DND-41 (cell line): ENCODE measurements at regions not wholly inside any gene's neighbourhood (a gene's known extent, or its start where the extent isn't known, plus 50 kb on each side); places are given as distances from the start of the nearest gene placed in this dataset.

Experiments
- EZH2 ChIP-seq: IDR thresholded peaks from 3 replicates; pipeline ENCODE4 v1.6.1; 2012; ENCODE audit warnings: borderline replicate concordance, low read depth, mild to moderate bottlenecking, moderate library complexity, low read length, inconsistent platforms; ENCODE audit not compliant: severe bottlenecking
- TF ChIP-seq, protein P1 (sequence below): IDR thresholded peaks from 2 replicates; pipeline ENCODE4 v1.5.1; 2012; ENCODE audit warnings: borderline replicate concordance, low read length, moderate library complexity, mild to moderate bottlenecking; ENCODE audit not compliant: poor library complexity, severe bottlenecking; ENCODE audit errors: extremely low read depth

DNA sequence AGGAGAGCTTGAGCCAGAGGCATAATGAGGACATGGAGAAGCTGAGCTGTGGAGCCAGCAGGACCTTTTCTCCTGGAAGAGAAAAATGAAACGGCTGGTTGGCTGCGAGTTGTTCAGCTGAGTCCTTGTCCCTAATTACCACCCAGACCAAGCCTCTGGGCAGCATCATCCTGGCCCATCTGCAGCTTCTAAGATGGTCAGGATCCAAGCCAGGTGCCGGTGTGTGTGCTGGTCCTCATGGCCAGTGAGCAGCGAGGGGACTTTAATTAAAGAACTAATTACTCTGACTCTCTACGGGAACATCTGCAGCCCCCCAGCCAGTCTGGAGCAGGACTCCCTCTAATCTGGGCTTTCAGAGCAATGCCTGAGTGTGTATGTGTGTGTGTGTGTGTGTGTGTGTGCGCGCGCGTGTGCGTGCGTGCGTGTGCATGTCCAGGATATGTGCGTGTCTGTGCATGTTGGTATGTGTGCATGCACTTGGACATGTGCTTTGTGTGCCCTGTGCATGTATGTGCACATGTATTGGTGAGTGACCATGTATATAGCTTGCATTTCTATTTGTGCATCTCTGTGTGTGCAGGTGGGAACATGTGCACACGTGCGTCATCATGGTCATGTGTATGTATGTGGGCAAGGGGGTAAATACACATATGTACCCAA lies 173.9 kb downstream of the DHX35 start:
- TF ChIP-seq, protein P1, sequence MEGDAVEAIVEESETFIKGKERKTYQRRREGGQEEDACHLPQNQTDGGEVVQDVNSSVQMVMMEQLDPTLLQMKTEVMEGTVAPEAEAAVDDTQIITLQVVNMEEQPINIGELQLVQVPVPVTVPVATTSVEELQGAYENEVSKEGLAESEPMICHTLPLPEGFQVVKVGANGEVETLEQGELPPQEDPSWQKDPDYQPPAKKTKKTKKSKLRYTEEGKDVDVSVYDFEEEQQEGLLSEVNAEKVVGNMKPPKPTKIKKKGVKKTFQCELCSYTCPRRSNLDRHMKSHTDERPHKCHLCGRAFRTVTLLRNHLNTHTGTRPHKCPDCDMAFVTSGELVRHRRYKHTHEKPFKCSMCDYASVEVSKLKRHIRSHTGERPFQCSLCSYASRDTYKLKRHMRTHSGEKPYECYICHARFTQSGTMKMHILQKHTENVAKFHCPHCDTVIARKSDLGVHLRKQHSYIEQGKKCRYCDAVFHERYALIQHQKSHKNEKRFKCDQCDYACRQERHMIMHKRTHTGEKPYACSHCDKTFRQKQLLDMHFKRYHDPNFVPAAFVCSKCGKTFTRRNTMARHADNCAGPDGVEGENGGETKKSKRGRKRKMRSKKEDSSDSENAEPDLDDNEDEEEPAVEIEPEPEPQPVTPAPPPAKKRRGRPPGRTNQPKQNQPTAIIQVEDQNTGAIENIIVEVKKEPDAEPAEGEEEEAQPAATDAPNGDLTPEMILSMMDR, result no peak
- no peak for TF ChIP-seq EZH2
